H9 (cell line): ENCODE measurements at regions not wholly inside any gene's neighbourhood (a gene's known extent, or its start where the extent isn't known, plus 50 kb on each side); places are given as distances from the start of the nearest gene placed in this dataset.
A peak's percentile ranks its signal among the peaks of the same experiment; 100 is the strongest.

Source experiments
- DNase-seq: peaks from one replicate; pipeline ENCODE4 v3.0.0-alpha.2; 2017
- H2AFZ ChIP-seq: one replicate; pipeline ENCODE4 v1.6.1; 2013; ENCODE audit warnings: mild to moderate bottlenecking, low read length, control low read depth, moderate library complexity
- H2AK5ac ChIP-seq: 2 replicates; pipeline ENCODE4 v1.6.1; 2013; ENCODE audit warnings: low read length, control low read depth, mixed read lengths; ENCODE audit not compliant: insufficient read length
- H2BK120ac ChIP-seq: one replicate; pipeline ENCODE4 v1.6.1; 2013; ENCODE audit warnings: low read depth, mild to moderate bottlenecking, low read length, control low read depth, inconsistent platforms; ENCODE audit not compliant: poor library complexity, severe bottlenecking
- H2BK12ac ChIP-seq: 2 replicates; pipeline ENCODE4 v1.6.1; 2013; ENCODE audit warnings: low read length, control low read depth, mixed read lengths, low read depth; ENCODE audit not compliant: insufficient read length
- H2BK15ac ChIP-seq: 2 replicates; pipeline ENCODE4 v1.6.1; 2013; ENCODE audit warnings: low read depth, low read length, control low read depth
- H2BK20ac ChIP-seq: one replicate; pipeline ENCODE4 v1.6.1; 2013; ENCODE audit warnings: low read depth, mild to moderate bottlenecking, low read length, control low read depth, inconsistent platforms; ENCODE audit not compliant: poor library complexity, severe bottlenecking
- H2BK5ac ChIP-seq: 2 replicates; pipeline ENCODE4 v1.6.1; 2013; ENCODE audit warnings: low read length, control low read depth, mixed read lengths; ENCODE audit not compliant: insufficient read length
- H3K14ac ChIP-seq: 2 replicates; pipeline ENCODE4 v1.6.1; 2013; ENCODE audit warnings: low read length, control low read depth; ENCODE audit not compliant: insufficient read depth
- H3K18ac ChIP-seq: 2 replicates; pipeline ENCODE4 v1.6.1; 2013; ENCODE audit warnings: low read depth, mild to moderate bottlenecking, mixed read lengths, low read length, control low read depth; ENCODE audit not compliant: insufficient read length
- H3K23ac ChIP-seq: 2 replicates; pipeline ENCODE4 v1.6.1; 2013; ENCODE audit warnings: low read length, control low read depth, mixed read lengths, low read depth; ENCODE audit not compliant: insufficient read length
- H3K23me2 ChIP-seq: 2 replicates; pipeline ENCODE4 v1.6.1; 2013; ENCODE audit warnings: low read depth, mild to moderate bottlenecking, mixed read lengths, low read length, control low read depth; ENCODE audit not compliant: insufficient read length, poor library complexity, severe bottlenecking
- H3K27ac ChIP-seq: 2 replicates; pipeline ENCODE4 v1.5.1; 2013; ENCODE audit warnings: low read length, control low read depth, mixed read lengths, low read depth; ENCODE audit not compliant: insufficient read length
- H3K27me3 ChIP-seq: 2 replicates; pipeline ENCODE4 v1.6.1; 2013; ENCODE audit warnings: low read length, control low read depth, inconsistent platforms; ENCODE audit not compliant: insufficient read depth
- H3K4ac ChIP-seq: 2 replicates; pipeline ENCODE4 v1.6.1; 2013; ENCODE audit warnings: low read depth, mild to moderate bottlenecking, control low read depth, inconsistent platforms, low read length, moderate library complexity
- H3K4me1 ChIP-seq: 2 replicates; pipeline ENCODE4 v1.6.1; 2013; ENCODE audit warnings: low read length, control low read depth, inconsistent platforms; ENCODE audit not compliant: insufficient read depth
- H3K4me2 ChIP-seq: 2 replicates; pipeline ENCODE4 v1.6.1; 2013; ENCODE audit warnings: low read length, control low read depth, mixed read lengths; ENCODE audit not compliant: insufficient read length, insufficient read depth
- H3K56ac ChIP-seq: 2 replicates; pipeline ENCODE4 v1.6.1; 2013; ENCODE audit warnings: low read depth, mild to moderate bottlenecking, mixed read lengths, low read length, control low read depth; ENCODE audit not compliant: insufficient read length
- H3K79me1 ChIP-seq: 2 replicates; pipeline ENCODE4 v1.6.1; 2013; ENCODE audit warnings: low read depth, mild to moderate bottlenecking, moderate library complexity, low read length, control low read depth, inconsistent platforms; ENCODE audit not compliant: insufficient read depth, poor library complexity, severe bottlenecking
- H3K79me2 ChIP-seq: 2 replicates; pipeline ENCODE4 v1.6.1; 2013; ENCODE audit warnings: low read length, control low read depth, inconsistent platforms; ENCODE audit not compliant: insufficient read depth
- H3K9ac ChIP-seq: 2 replicates; pipeline ENCODE4 v1.6.1; 2013; ENCODE audit warnings: low read length, control low read depth, mixed read lengths; ENCODE audit not compliant: insufficient read length; ENCODE audit errors: extremely low read depth
- H3K9me3 ChIP-seq: one replicate; pipeline ENCODE4 v1.6.1; 2013; ENCODE audit warnings: low read depth, low read length, inconsistent platforms; ENCODE audit not compliant: control insufficient read depth
- H3T11ph ChIP-seq: one replicate; pipeline ENCODE4 v1.6.1; 2013; ENCODE audit warnings: mild to moderate bottlenecking, low read length, control low read depth, inconsistent platforms
- H4K20me1 ChIP-seq: one replicate; pipeline ENCODE4 v1.6.1; 2013; ENCODE audit not compliant: control insufficient read depth, insufficient read length, insufficient read depth
- H4K5ac ChIP-seq: 2 replicates; pipeline ENCODE4 v1.6.1; 2013; ENCODE audit warnings: low read depth, mild to moderate bottlenecking, mixed read lengths, low read length, control low read depth; ENCODE audit not compliant: insufficient read length
- H4K8ac ChIP-seq: replicated peaks from 2 replicates; pipeline ENCODE4 v1.6.1; 2013; ENCODE audit warnings: low read length, control low read depth, mixed read lengths, low read depth; ENCODE audit not compliant: insufficient read length
- H4K91ac ChIP-seq: 2 replicates; pipeline ENCODE4 v1.6.1; 2013; ENCODE audit warnings: low read depth, mild to moderate bottlenecking, moderate library complexity, mixed read lengths, low read length, control low read depth; ENCODE audit not compliant: insufficient read length
- H3K27ac Mint-ChIP-seq, 3 experiments: 2 replicates in 2 of 3; 3 replicates in 1 of 3; pipeline ENCODE4 v1.8.0; 2020 to 2021; ENCODE audit warnings: mixed read lengths in 3 of 3, mild to moderate bottlenecking in 1 of 3, moderate library complexity in 1 of 3
- H3K27me3 Mint-ChIP-seq: 2 replicates; pipeline ENCODE4 v1.8.0; 2021; ENCODE audit warnings: low read depth, mild to moderate bottlenecking, moderate library complexity, mixed read lengths
- H3K36me3 Mint-ChIP-seq, 3 experiments: 2 replicates in 2 of 3; 3 replicates in 1 of 3; pipeline ENCODE4 v1.8.0; 2020 to 2021; ENCODE audit warnings: low read depth in 3 of 3, mixed read lengths in 3 of 3; ENCODE audit not compliant: insufficient read depth in 1 of 3
- H3K4me1 Mint-ChIP-seq, 2 experiments: 2 replicates each; pipeline ENCODE4 v1.8.0; 2020; ENCODE audit warnings: mixed read lengths in 2 of 2
- H3K4me3 Mint-ChIP-seq, 2 experiments: 2 replicates in 1 of 2; 3 replicates in 1 of 2; pipeline ENCODE4 v1.8.0; 2020 to 2021; ENCODE audit warnings: mild to moderate bottlenecking in 2 of 2, mixed read lengths in 2 of 2, moderate library complexity in 1 of 2
- H3K9me3 Mint-ChIP-seq, 2 experiments: 2 replicates in 1 of 2; 3 replicates in 1 of 2; pipeline ENCODE4 v1.8.0; 2020; ENCODE audit warnings: mild to moderate bottlenecking in 2 of 2, mixed read lengths in 2 of 2, moderate library complexity in 1 of 2
- WGBS: extraction: QIAGEN DNeasy Blood & Tissue Kit; methylation state at CpG from one replicate; pipeline ENCODE4 v1.1.7; 2013; ENCODE audit warnings: missing lambda C conversion rate, low lambda C conversion rate, mixed read lengths; ENCODE audit not compliant: insufficient read length; ENCODE audit errors: extremely low coverage; 5-methylcytosine and 5-hydroxymethylcytosine counted together
- TF ChIP-seq, protein P1 (sequence below): fragments of 200-600 bp; sonication (generic); conservative IDR thresholded peaks from 3 replicates; pipeline ENCODE4 v1.8.0; 2021; ENCODE audit warnings: antibody characterized with exemption, mild to moderate bottlenecking

DNA sequence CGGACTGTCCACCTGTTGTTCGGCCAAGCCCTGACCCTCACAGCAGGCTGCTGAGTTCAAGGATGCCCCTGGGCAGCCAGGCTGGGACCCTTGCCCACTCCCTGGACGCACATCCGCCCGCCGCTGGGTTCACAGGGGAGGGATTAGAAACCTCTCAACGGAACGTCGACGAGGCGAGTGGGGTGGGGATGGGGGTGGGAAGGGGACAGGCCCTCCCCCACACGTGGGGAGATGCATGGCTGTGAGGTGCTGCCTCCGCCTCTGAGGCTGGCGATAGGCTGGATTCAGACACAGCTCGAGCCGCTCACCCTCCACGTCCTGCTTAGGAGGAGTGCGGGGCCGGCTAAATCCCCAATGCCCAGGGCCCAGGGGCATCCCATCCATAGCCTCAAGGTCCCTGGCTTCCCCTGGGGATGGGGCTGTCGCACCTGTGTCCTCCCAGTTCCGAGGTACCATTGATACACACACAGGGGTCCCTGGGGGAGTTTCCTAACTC lies 90.6 kb upstream of the BHLHE23 start:
- no peaks in the 10 kb centered on the region for H4K20me1 ChIP-seq
- Mint-ChIP-seq H3K27me3 (peaks cover 12% of the 10 kb centered on the region), H3K4me3 (no peak overlapping the region), H3K9me3 (peaks cover 0 to 3% of the 10 kb centered on the region in 2 experiments; a peak in 3 of 5 replicates), H3K4me1 (peaks cover 2 to 5% of the 10 kb centered on the region in 2 experiments; a peak in 3 of 4 replicates), H3K27ac (no peak overlapping the region), H3K36me3 (no peaks in the 10 kb centered on the region)
- peaks cover 19% of the 10 kb centered on the region; the same call in 1 of the 2 replicates for H3K27me3 ChIP-seq
- no peak overlapping the region for H2BK12ac ChIP-seq
- no peaks in the 10 kb centered on the region for H3K9me3 ChIP-seq
- H3K4me1 ChIP-seq, result peaks cover 3% of the 10 kb centered on the region; the same call in 1 of the 2 replicates
- H4K5ac ChIP-seq, result no peak overlapping the region
- no peak overlapping the region for H2AFZ ChIP-seq
- H3K56ac ChIP-seq, result no peak overlapping the region
- DNase-seq, result peak; percentile 20
- H2BK20ac ChIP-seq, result no peak overlapping the region
- H3K4ac ChIP-seq, result no peak overlapping the region
- H3T11ph ChIP-seq, result no peak overlapping the region
- H2BK15ac ChIP-seq, result no peak overlapping the region
- no peak overlapping the region for H3K4me2 ChIP-seq
- no peak overlapping the region for H3K9ac ChIP-seq
- H3K79me1 ChIP-seq, result no peaks in the 10 kb centered on the region
- H3K23ac ChIP-seq, result no peak overlapping the region
- WGBS, result no CpG with 5 or more reads among the region's 21 CpGs
- TF ChIP-seq, protein P1, sequence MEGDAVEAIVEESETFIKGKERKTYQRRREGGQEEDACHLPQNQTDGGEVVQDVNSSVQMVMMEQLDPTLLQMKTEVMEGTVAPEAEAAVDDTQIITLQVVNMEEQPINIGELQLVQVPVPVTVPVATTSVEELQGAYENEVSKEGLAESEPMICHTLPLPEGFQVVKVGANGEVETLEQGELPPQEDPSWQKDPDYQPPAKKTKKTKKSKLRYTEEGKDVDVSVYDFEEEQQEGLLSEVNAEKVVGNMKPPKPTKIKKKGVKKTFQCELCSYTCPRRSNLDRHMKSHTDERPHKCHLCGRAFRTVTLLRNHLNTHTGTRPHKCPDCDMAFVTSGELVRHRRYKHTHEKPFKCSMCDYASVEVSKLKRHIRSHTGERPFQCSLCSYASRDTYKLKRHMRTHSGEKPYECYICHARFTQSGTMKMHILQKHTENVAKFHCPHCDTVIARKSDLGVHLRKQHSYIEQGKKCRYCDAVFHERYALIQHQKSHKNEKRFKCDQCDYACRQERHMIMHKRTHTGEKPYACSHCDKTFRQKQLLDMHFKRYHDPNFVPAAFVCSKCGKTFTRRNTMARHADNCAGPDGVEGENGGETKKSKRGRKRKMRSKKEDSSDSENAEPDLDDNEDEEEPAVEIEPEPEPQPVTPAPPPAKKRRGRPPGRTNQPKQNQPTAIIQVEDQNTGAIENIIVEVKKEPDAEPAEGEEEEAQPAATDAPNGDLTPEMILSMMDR, result no peak
- H3K18ac ChIP-seq, result no peak overlapping the region
- no peak overlapping the region for H3K14ac ChIP-seq
- no peak overlapping the region for H2BK5ac ChIP-seq
- H3K27ac ChIP-seq, result no peak overlapping the region
- H4K91ac ChIP-seq, result no peak overlapping the region
- no peaks in the 10 kb centered on the region for H3K79me2 ChIP-seq
- H2BK120ac ChIP-seq, result no peak overlapping the region
- H4K8ac ChIP-seq, result no peak overlapping the region
- H3K23me2 ChIP-seq, result peaks cover 9% of the 10 kb centered on the region
- H2AK5ac ChIP-seq, result no peak overlapping the region
